ENCODE measurements at regions not wholly inside any gene's neighbourhood (a gene's known extent, or its start where the extent isn't known, plus 50 kb on each side); places are given as distances from the start of the nearest gene placed in this dataset.

- no peaks in the 10 kb centered on the region for H3K79me2 ChIP-seq (ENCODE audit: insufficient read depth, low read length)
- H2AFZ ChIP-seq (ENCODE audit: low read length): no peak overlapping the region
- no peak overlapping the region for H3K14ac ChIP-seq (ENCODE audit: insufficient read depth, low read length)
- no peak overlapping the region for H3K27ac ChIP-seq (ENCODE audit: insufficient read length, low read depth, low read length)
- H2BK12ac ChIP-seq (ENCODE audit: insufficient read length, low read depth, low read length): no peak overlapping the region
- no peak overlapping the region for H2BK15ac ChIP-seq (ENCODE audit: low read depth, low read length)
- H4K20me1 ChIP-seq (ENCODE audit: control insufficient read depth, insufficient read depth, insufficient read length): no peaks in the 10 kb centered on the region
- H2BK5ac ChIP-seq (ENCODE audit: insufficient read length, low read length): no peak overlapping the region
- no peaks in the 10 kb centered on the region for H3K79me1 ChIP-seq (ENCODE audit: insufficient read depth, low read depth, low read length, poor library complexity, severe bottlenecking)
- no peak overlapping the region for H3K4me3 Mint-ChIP-seq
- H3T11ph ChIP-seq (ENCODE audit: low read length): no peak overlapping the region
- no peak overlapping the region for H3K9ac ChIP-seq (ENCODE audit: extremely low read depth, insufficient read length, low read length)
- H3K56ac ChIP-seq (ENCODE audit: insufficient read length, low read depth, low read length): no peak overlapping the region
- H3K23me2 ChIP-seq (ENCODE audit: insufficient read length, low read depth, low read length, poor library complexity, severe bottlenecking): no peaks in the 10 kb centered on the region
- no peaks in the 10 kb centered on the region for H3K9me3 ChIP-seq (ENCODE audit: control insufficient read depth, low read depth, low read length)
- H3K4me2 ChIP-seq (ENCODE audit: insufficient read depth, insufficient read length, low read length): no peak overlapping the region
- H2BK20ac ChIP-seq (ENCODE audit: low read depth, low read length, poor library complexity, severe bottlenecking): no peak overlapping the region
- H3K27me3 Mint-ChIP-seq (ENCODE audit: low read depth): no peaks in the 10 kb centered on the region
- DNase-seq: no peak
- no peak overlapping the region for H3K4ac ChIP-seq (ENCODE audit: low read depth, low read length)
- H3K27me3 ChIP-seq (ENCODE audit: insufficient read depth, low read length): no peaks in the 10 kb centered on the region
- H3K4me1 ChIP-seq (ENCODE audit: insufficient read depth, low read length): no peaks in the 10 kb centered on the region
- no peaks in the 10 kb centered on the region for H3K4me1 Mint-ChIP-seq
- no peak overlapping the region for H3K18ac ChIP-seq (ENCODE audit: insufficient read length, low read depth, low read length)
- no peaks in the 10 kb centered on the region for H3K36me3 Mint-ChIP-seq (ENCODE audit: insufficient read depth in 1 of 3, low read depth in 3 of 3)
- no peak overlapping the region for H3K23ac ChIP-seq (ENCODE audit: insufficient read length, low read depth, low read length)
- WGBS (ENCODE audit: extremely low coverage, insufficient read length, low lambda C conversion rate): no CpG with 5 or more reads among the region's 4 CpGs
- no peak overlapping the region for H4K8ac ChIP-seq (replicated peaks; ENCODE audit: insufficient read length, low read depth, low read length)
- H3K27ac Mint-ChIP-seq: no peak overlapping the region
- TF ChIP-seq, protein P1, sequence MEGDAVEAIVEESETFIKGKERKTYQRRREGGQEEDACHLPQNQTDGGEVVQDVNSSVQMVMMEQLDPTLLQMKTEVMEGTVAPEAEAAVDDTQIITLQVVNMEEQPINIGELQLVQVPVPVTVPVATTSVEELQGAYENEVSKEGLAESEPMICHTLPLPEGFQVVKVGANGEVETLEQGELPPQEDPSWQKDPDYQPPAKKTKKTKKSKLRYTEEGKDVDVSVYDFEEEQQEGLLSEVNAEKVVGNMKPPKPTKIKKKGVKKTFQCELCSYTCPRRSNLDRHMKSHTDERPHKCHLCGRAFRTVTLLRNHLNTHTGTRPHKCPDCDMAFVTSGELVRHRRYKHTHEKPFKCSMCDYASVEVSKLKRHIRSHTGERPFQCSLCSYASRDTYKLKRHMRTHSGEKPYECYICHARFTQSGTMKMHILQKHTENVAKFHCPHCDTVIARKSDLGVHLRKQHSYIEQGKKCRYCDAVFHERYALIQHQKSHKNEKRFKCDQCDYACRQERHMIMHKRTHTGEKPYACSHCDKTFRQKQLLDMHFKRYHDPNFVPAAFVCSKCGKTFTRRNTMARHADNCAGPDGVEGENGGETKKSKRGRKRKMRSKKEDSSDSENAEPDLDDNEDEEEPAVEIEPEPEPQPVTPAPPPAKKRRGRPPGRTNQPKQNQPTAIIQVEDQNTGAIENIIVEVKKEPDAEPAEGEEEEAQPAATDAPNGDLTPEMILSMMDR (conservative IDR thresholded peaks at IDR 0.05): no peak
- no peak overlapping the region for H2BK120ac ChIP-seq (ENCODE audit: low read depth, low read length, poor library complexity, severe bottlenecking)
- H3K9me3 Mint-ChIP-seq: no peaks in the 10 kb centered on the region
- no peak overlapping the region for H4K5ac ChIP-seq (ENCODE audit: insufficient read length, low read depth, low read length)
- no peak overlapping the region for H4K91ac ChIP-seq (ENCODE audit: insufficient read length, low read depth, low read length)
- no peak overlapping the region for H2AK5ac ChIP-seq (ENCODE audit: insufficient read length, low read length)
Measured at GRCh38 chr1:182192966-182193365, 131.5 kb upstream of the ZNF648 start.

All from H9 (cell line).